K562 (cell line): ENCODE measurements at regions not wholly inside any gene's neighbourhood (a gene's known extent, or its start where the extent isn't known, plus 50 kb on each side); places are given as distances from the start of the nearest gene placed in this dataset.

ENCODE experiments used
- ATAC-seq: fragments of 200-7000 bp; cut with Tn5 transposase; 3 replicates; pipeline ENCODE4 v1.9.1; 2020; ENCODE audit warnings: moderate library complexity
- BruUV-seq: library from RNA; stranded (reverse); fragments of 400-500 nt; replicated peaks from 2 replicates; lab custom pipeline; 2021; lab: Mats Ljungman, UMichigan
- CTCF ChIA-PET: fragments of 300-600 bp; formaldehyde crosslinking; extraction: SDS; loops from one replicate; lab custom pipeline; 2021; ENCODE audit warnings: low intra/inter-chr PET ratio; lab: Yijun Ruan, JAX
- POLR2A ChIA-PET: fragments of 300-600, 350-650 bp; sonication (Branson Sonifier 250); formaldehyde crosslinking; extraction: SDS; loops from one replicate; lab custom pipeline; 2021; ENCODE audit warnings: antibody characterized with exemption, inconsistent platforms; lab: Yijun Ruan, JAX
- DNase-seq, 4 experiments: peaks; one replicate each; pipeline versions ENCODE4 v3.0.0 to v3.0.0-alpha.2; 2011 to 2018; ENCODE audit warnings: low spot score in 3 of 4, mixed read lengths in 3 of 4; ENCODE audit errors: extremely low read depth in 1 of 4
- FAIRE-seq: peaks from 2 replicates; lab custom pipeline; 2011; peaks lifted over from hg19 to GRCh38; lab: Jason Lieb, UNC
- H2AFZ ChIP-seq: 2 replicates; pipeline ENCODE4 v1.6.0; 2011; ENCODE audit warnings: low read depth, low read length, control low read depth, inconsistent platforms
- H3K27ac ChIP-seq: fragments of 200-600 bp; 3 replicates; pipeline ENCODE4 v1.8.0; 2011; ENCODE audit warnings: low read depth, mild to moderate bottlenecking, control low read depth, inconsistent platforms, low read length, moderate library complexity, mixed read lengths; ENCODE audit errors: extremely low read depth
- H3K27me3 ChIP-seq, 2 experiments: fragments of 300-600 bp in 1 of 2; 2 replicates in 1 of 2; 3 replicates in 1 of 2; pipeline versions ENCODE4 v1.6.0 to v1.8.0; 2011; ENCODE audit warnings: inconsistent platforms in 2 of 2, low read length in 2 of 2, mild to moderate bottlenecking in 1 of 2, mixed read lengths in 1 of 2, moderate library complexity in 1 of 2; ENCODE audit not compliant: control insufficient read depth in 2 of 2, insufficient read depth in 2 of 2
- H3K36me3 ChIP-seq: fragments of 300-600 bp; 3 replicates; pipeline ENCODE4 v1.8.0; 2011; ENCODE audit warnings: mild to moderate bottlenecking, low read length, inconsistent platforms; ENCODE audit not compliant: control insufficient read depth, insufficient read depth
- H3K4me1 ChIP-seq, 2 experiments: fragments of 200-600 bp in 1 of 2; replicated peaks in 1 of 2; 2 replicates in 1 of 2; 3 replicates in 1 of 2; pipeline versions ENCODE4 v1.5.1 to v1.8.0; 2011; ENCODE audit warnings: inconsistent platforms in 2 of 2, low read length in 2 of 2, mild to moderate bottlenecking in 1 of 2, mixed read lengths in 1 of 2, moderate library complexity in 1 of 2; ENCODE audit not compliant: control insufficient read depth in 2 of 2, insufficient read depth in 2 of 2
- H3K4me2 ChIP-seq: 2 replicates; pipeline ENCODE4 v1.6.1; 2011; ENCODE audit warnings: low read length, control low read depth, inconsistent platforms, mixed read lengths; ENCODE audit not compliant: insufficient read depth
- H3K4me3 ChIP-seq: fragments of 200-600 bp; sonication (generic), shearing (Covaris generic); 2 replicates; pipeline ENCODE4 v1.5.1; 2016; ENCODE audit warnings: control low read depth, inconsistent platforms
- H3K79me2 ChIP-seq: fragments of 200-600 bp; 3 replicates; pipeline ENCODE4 v1.8.0; 2011; ENCODE audit warnings: low read length, inconsistent platforms; ENCODE audit not compliant: control insufficient read depth, insufficient read depth
- H3K9ac ChIP-seq, 2 experiments: 2 replicates each; pipeline versions ENCODE4 v1.6.0 to v1.6.1; 2011; ENCODE audit warnings: low read depth in 2 of 2, low read length in 2 of 2, control low read depth in 1 of 2, inconsistent platforms in 1 of 2, mild to moderate bottlenecking in 1 of 2, mixed read lengths in 1 of 2; ENCODE audit not compliant: insufficient read depth in 1 of 2
- H3K9me1 ChIP-seq: one replicate; pipeline ENCODE4 v1.6.0; 2011; ENCODE audit warnings: inconsistent platforms, mild to moderate bottlenecking, low read length, moderate library complexity; ENCODE audit not compliant: control insufficient read depth, insufficient read depth
- H3K9me3 ChIP-seq: replicated peaks from 2 replicates; pipeline ENCODE4 v1.5.1; 2011; ENCODE audit warnings: low read depth, low read length, inconsistent platforms; ENCODE audit not compliant: control insufficient read depth, insufficient read depth
- H4K20me1 ChIP-seq: replicated peaks from 2 replicates; pipeline ENCODE4 v1.6.1; 2011; ENCODE audit warnings: low read length, inconsistent platforms, mixed read lengths; ENCODE audit not compliant: control insufficient read depth, insufficient read depth
- ARNT ChIP-seq, 2 experiments: fragments of 450-650 bp; IDR thresholded peaks; 2 replicates each; pipeline ENCODE4 v1.6.1; 2016; ENCODE audit warnings: mild to moderate bottlenecking in 1 of 2
- CHD4 ChIP-seq: fragments of 200-600 bp; sonication (generic); IDR thresholded peaks from 3 replicates; pipeline ENCODE4 v1.6.1; 2012; ENCODE audit warnings: low read depth, mild to moderate bottlenecking, mixed read lengths, low read length, inconsistent platforms; ENCODE audit not compliant: insufficient read depth, insufficient replicate concordance, poor library complexity, severe bottlenecking
- ID3 ChIP-seq, 2 experiments: fragments of 250-450 bp in 1 of 2; fragments of 450-650 bp in 1 of 2; sonication (Bioruptor Pico) in 1 of 2; IDR thresholded peaks; 2 replicates each; pipeline versions ENCODE4 v1.6.1 to v1.8.0; 2016 to 2021; ENCODE audit warnings: mild to moderate bottlenecking in 2 of 2, moderate library complexity in 2 of 2, missing compliant biosample characterization in 1 of 2, missing genetic modification characterization in 1 of 2
- MTA2 ChIP-seq: fragments of 450-650 bp; IDR thresholded peaks from 2 replicates; pipeline ENCODE4 v1.6.1; 2016; ENCODE audit warnings: low read depth
- NFATC3 ChIP-seq: fragments of 450-650 bp; IDR thresholded peaks from 2 replicates; pipeline ENCODE4 v1.6.1; 2017; ENCODE audit warnings: mild to moderate bottlenecking
- NFXL1 ChIP-seq: fragments of 450-650 bp; formaldehyde crosslinking; IDR thresholded peaks from 2 replicates; pipeline ENCODE4 v1.4.0; 2021; ENCODE audit warnings: mild to moderate bottlenecking
- PCBP1 ChIP-seq: fragments of 200-400 bp; formaldehyde crosslinking; IDR thresholded peaks from 2 replicates; pipeline ENCODE4 v1.6.1; 2018; ENCODE audit warnings: mild to moderate bottlenecking, low read depth, low read length; ENCODE audit not compliant: poor library complexity, severe bottlenecking
- PTTG1 ChIP-seq: fragments of 450-650 bp; IDR thresholded peaks from 2 replicates; pipeline ENCODE4 v1.6.1; 2016; ENCODE audit warnings: low read depth, mild to moderate bottlenecking, missing genetic modification characterization, missing compliant biosample characterization
- SP2 ChIP-seq: IDR thresholded peaks from 2 replicates; pipeline ENCODE4 v1.6.1; 2011; ENCODE audit warnings: mild to moderate bottlenecking, low read depth, low read length, moderate library complexity; ENCODE audit not compliant: poor library complexity, severe bottlenecking; ENCODE audit errors: extremely low read depth
- TOE1 ChIP-seq, 2 experiments: fragments of 450-650 bp in 1 of 2; sonication (generic) in 1 of 2; formaldehyde crosslinking in 1 of 2; IDR thresholded peaks; 2 replicates each; pipeline versions ENCODE4 v1.7.1 to v1.8.0; 2016 to 2022; ENCODE audit warnings: borderline replicate concordance in 2 of 2, mild to moderate bottlenecking in 2 of 2, antibody characterized with exemption in 1 of 2, inconsistent platforms in 1 of 2, low read depth in 1 of 2, missing genetic modification reagents in 1 of 2, moderate library complexity in 1 of 2
- ZFP30 ChIP-seq: fragments of 250-450 bp; sonication (Bioruptor Pico); IDR thresholded peaks from 2 replicates; pipeline ENCODE4 v1.8.0; 2022; ENCODE audit warnings: moderate library complexity, mild to moderate bottlenecking, inconsistent platforms, borderline replicate concordance
- ZNF57 ChIP-seq: fragments of 450-650 bp; formaldehyde crosslinking; IDR thresholded peaks from 2 replicates; pipeline ENCODE4 v1.4.0; 2020; ENCODE audit warnings: mild to moderate bottlenecking, moderate library complexity
- ZNF699 ChIP-seq: fragments of 250-450 bp; sonication (Bioruptor Pico); IDR thresholded peaks from 2 replicates; pipeline ENCODE4 v1.8.0; 2021; ENCODE audit warnings: mild to moderate bottlenecking, moderate library complexity; ENCODE audit not compliant: insufficient replicate concordance
- WGBS: fragments of 100-300 bp; shearing (Covaris generic); methylation state at CpG from one replicate; pipeline ENCODE4 v1.1.6; 2016; ENCODE audit warnings: low coverage, mixed read lengths; ENCODE audit not compliant: insufficient coverage; ENCODE audit errors: missing lambda C conversion rate; 5-methylcytosine and 5-hydroxymethylcytosine counted together
- in situ Hi-C: fragments of 300-500 bp; cut with MboI; formaldehyde crosslinking; loops from 4 replicates; pipeline ENCODE4 v1.15.0; 2018; ENCODE audit warnings: inconsistent platforms, mixed read lengths
- intact Hi-C: fragments of 100-400 bp; cut with micrococcal nuclease; formaldehyde crosslinking; loops from 2 replicates; pipeline ENCODE4 v1.14.2; 2022
- TF ChIP-seq, protein P1 (sequence below): fragments of 450-650 bp; formaldehyde crosslinking; IDR thresholded peaks from 2 replicates; pipeline ENCODE4 v1.4.0; 2020; ENCODE audit warnings: mild to moderate bottlenecking
- TF ChIP-seq, protein P2 (sequence below): sonication (generic); formaldehyde crosslinking; IDR thresholded peaks from 2 replicates; pipeline ENCODE4 v1.9.0; 2022; ENCODE audit warnings: mild to moderate bottlenecking, missing genetic modification reagents
- TF ChIP-seq, protein P3 (sequence below): fragments of 450-650 bp; IDR thresholded peaks from 2 replicates; pipeline ENCODE4 v1.6.1; 2014; ENCODE audit warnings: low read depth, mild to moderate bottlenecking, moderate library complexity, borderline replicate concordance
- TF ChIP-seq, protein P4 (sequence below): fragments of 250-450 bp; sonication (Bioruptor Pico); IDR thresholded peaks from 2 replicates; pipeline ENCODE4 v1.5.0; 2020; ENCODE audit warnings: mild to moderate bottlenecking, borderline replicate concordance

GRCh38 chr2:147603876-147604275, 241.0 kb upstream of the ACVR2A start:
- in situ Hi-C loops (no loop called here), intact Hi-C loops (no loop called here)
- no peak overlapping the region for H3K9ac ChIP-seq
- H2AFZ ChIP-seq, result no peak overlapping the region
- H3K4me3 ChIP-seq, result no peak overlapping the region
- no peaks in the 10 kb centered on the region for H3K27me3 ChIP-seq
- H3K79me2 ChIP-seq, result no peaks in the 10 kb centered on the region
- no peaks in the 10 kb centered on the region for H3K9me1 ChIP-seq
- no TSS peak for BruUV-seq
- no peak for ATAC-seq
- no peak for DNase-seq
- TF ChIP-seq, protein P1, sequence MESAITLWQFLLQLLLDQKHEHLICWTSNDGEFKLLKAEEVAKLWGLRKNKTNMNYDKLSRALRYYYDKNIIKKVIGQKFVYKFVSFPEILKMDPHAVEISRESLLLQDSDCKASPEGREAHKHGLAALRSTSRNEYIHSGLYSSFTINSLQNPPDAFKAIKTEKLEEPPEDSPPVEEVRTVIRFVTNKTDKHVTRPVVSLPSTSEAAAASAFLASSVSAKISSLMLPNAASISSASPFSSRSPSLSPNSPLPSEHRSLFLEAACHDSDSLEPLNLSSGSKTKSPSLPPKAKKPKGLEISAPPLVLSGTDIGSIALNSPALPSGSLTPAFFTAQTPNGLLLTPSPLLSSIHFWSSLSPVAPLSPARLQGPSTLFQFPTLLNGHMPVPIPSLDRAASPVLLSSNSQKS, result no peak
- no peak for TF ChIP-seq ID3 (CRISPR knock-in tag; IDR thresholded peaks at IDR 0.05)
- TF ChIP-seq ID3 (tag; IDR thresholded peaks at IDR 0.05), result no peak
- no peak for TF ChIP-seq NFATC3
- no peak for TF ChIP-seq PTTG1 (tag)
- no peak for TF ChIP-seq CHD4
- TF ChIP-seq ZNF57 (CRISPR knock-in tag), result no peak
- TF ChIP-seq, protein P2, sequence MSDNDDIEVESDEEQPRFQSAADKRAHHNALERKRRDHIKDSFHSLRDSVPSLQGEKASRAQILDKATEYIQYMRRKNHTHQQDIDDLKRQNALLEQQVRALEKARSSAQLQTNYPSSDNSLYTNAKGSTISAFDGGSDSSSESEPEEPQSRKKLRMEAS (CRISPR knock-in tag), result no peak
- TF ChIP-seq ZFP30, result no peak
- TF ChIP-seq NFXL1, result no peak
- no peak for TF ChIP-seq ZNF699
- TF ChIP-seq, protein P3, sequence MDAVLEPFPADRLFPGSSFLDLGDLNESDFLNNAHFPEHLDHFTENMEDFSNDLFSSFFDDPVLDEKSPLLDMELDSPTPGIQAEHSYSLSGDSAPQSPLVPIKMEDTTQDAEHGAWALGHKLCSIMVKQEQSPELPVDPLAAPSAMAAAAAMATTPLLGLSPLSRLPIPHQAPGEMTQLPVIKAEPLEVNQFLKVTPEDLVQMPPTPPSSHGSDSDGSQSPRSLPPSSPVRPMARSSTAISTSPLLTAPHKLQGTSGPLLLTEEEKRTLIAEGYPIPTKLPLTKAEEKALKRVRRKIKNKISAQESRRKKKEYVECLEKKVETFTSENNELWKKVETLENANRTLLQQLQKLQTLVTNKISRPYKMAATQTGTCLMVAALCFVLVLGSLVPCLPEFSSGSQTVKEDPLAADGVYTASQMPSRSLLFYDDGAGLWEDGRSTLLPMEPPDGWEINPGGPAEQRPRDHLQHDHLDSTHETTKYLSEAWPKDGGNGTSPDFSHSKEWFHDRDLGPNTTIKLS, result no peak
- no peak for TF ChIP-seq TOE1 (IDR thresholded peaks at IDR 0.05; ENCODE audit: borderline replicate concordance)
- no peak for TF ChIP-seq TOE1 (CRISPR knock-in tag; IDR thresholded peaks at IDR 0.05; ENCODE audit: borderline replicate concordance, low read depth)
- no peak for TF ChIP-seq SP2
- no peak for TF ChIP-seq PCBP1
- TF ChIP-seq, protein P4, sequence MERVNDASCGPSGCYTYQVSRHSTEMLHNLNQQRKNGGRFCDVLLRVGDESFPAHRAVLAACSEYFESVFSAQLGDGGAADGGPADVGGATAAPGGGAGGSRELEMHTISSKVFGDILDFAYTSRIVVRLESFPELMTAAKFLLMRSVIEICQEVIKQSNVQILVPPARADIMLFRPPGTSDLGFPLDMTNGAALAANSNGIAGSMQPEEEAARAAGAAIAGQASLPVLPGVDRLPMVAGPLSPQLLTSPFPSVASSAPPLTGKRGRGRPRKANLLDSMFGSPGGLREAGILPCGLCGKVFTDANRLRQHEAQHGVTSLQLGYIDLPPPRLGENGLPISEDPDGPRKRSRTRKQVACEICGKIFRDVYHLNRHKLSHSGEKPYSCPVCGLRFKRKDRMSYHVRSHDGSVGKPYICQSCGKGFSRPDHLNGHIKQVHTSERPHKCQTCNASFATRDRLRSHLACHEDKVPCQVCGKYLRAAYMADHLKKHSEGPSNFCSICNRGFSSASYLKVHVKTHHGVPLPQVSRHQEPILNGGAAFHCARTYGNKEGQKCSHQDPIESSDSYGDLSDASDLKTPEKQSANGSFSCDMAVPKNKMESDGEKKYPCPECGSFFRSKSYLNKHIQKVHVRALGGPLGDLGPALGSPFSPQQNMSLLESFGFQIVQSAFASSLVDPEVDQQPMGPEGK (CRISPR knock-in tag), result no peak
- no peak for TF ChIP-seq ARNT (IDR thresholded peaks at IDR 0.05)
- TF ChIP-seq MTA2, result no peak
- FAIRE-seq, result no peak
- H3K4me1 ChIP-seq, result no peaks in the 10 kb centered on the region
- no peak overlapping the region for H3K4me2 ChIP-seq
- no peaks in the 10 kb centered on the region for H4K20me1 ChIP-seq
- WGBS, result 0% methylated on average over 3 of the region's 3 CpGs
- H3K27ac ChIP-seq, result no peak overlapping the region
- H3K9me3 ChIP-seq, result no peaks in the 10 kb centered on the region
- ChIA-PET CTCF (no interaction called here), POLR2A (no interaction called here)
- no peaks in the 10 kb centered on the region for H3K36me3 ChIP-seq
